ENCODE measurements at regions not wholly inside any gene's neighbourhood (a gene's known extent, or its start where the extent isn't known, plus 50 kb on each side); places are given as distances from the start of the nearest gene placed in this dataset.

DNA sequence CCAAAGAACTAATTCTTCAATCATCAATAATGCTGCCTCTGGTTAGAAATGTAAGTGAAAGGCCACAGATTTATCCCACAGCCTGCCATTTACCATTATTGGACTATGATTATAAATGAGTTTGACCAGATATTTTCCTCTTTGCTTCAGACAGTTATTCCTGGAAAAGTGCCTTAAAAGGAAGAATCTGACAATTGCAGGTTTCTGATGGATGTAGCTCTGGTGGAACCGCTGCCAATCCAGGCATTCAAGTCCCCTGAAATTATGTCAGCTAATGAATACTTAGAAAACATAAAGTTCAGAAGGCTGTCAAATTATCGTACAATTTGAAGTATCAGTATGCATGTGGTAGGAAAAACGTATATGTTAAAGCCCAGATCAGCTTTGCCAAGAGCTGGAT is 78.2 kb upstream of the NR4A3 start:
- H3K4me2 ChIP-seq (ENCODE audit: insufficient read depth, insufficient read length, low read length): no peak overlapping the region
- H3K14ac ChIP-seq (ENCODE audit: insufficient read depth, low read length): no peak overlapping the region
- H3K9me3 Mint-ChIP-seq: no peaks in the 10 kb centered on the region
- no peak overlapping the region for H4K8ac ChIP-seq (replicated peaks; ENCODE audit: insufficient read length, low read depth, low read length)
- no peak overlapping the region for H2BK5ac ChIP-seq (ENCODE audit: insufficient read length, low read length)
- no peak overlapping the region for H2BK15ac ChIP-seq (ENCODE audit: low read depth, low read length)
- no peak overlapping the region for H3K27ac Mint-ChIP-seq
- H3K27me3 Mint-ChIP-seq (ENCODE audit: low read depth): no peaks in the 10 kb centered on the region
- H3K79me1 ChIP-seq (ENCODE audit: insufficient read depth, low read depth, low read length, poor library complexity, severe bottlenecking): no peaks in the 10 kb centered on the region
- H3K56ac ChIP-seq (ENCODE audit: insufficient read length, low read depth, low read length): no peak overlapping the region
- H3T11ph ChIP-seq (ENCODE audit: low read length): no peak overlapping the region
- no peak for DNase-seq
- no peak overlapping the region for H2AK5ac ChIP-seq (ENCODE audit: insufficient read length, low read length)
- no CpG with 5 or more reads among the region's 3 CpGs for WGBS (ENCODE audit: extremely low coverage, insufficient read length, low lambda C conversion rate)
- no peaks in the 10 kb centered on the region for H3K79me2 ChIP-seq (ENCODE audit: insufficient read depth, low read length)
- H3K4me3 Mint-ChIP-seq: no peak overlapping the region
- H3K4me1 Mint-ChIP-seq: peaks cover 14 to 15% of the 10 kb centered on the region in 2 experiments
- no peaks in the 10 kb centered on the region for H3K9me3 ChIP-seq (ENCODE audit: control insufficient read depth, low read depth, low read length)
- TF ChIP-seq, protein P1, sequence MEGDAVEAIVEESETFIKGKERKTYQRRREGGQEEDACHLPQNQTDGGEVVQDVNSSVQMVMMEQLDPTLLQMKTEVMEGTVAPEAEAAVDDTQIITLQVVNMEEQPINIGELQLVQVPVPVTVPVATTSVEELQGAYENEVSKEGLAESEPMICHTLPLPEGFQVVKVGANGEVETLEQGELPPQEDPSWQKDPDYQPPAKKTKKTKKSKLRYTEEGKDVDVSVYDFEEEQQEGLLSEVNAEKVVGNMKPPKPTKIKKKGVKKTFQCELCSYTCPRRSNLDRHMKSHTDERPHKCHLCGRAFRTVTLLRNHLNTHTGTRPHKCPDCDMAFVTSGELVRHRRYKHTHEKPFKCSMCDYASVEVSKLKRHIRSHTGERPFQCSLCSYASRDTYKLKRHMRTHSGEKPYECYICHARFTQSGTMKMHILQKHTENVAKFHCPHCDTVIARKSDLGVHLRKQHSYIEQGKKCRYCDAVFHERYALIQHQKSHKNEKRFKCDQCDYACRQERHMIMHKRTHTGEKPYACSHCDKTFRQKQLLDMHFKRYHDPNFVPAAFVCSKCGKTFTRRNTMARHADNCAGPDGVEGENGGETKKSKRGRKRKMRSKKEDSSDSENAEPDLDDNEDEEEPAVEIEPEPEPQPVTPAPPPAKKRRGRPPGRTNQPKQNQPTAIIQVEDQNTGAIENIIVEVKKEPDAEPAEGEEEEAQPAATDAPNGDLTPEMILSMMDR (conservative IDR thresholded peaks at IDR 0.05): no peak
- no peak overlapping the region for H4K91ac ChIP-seq (ENCODE audit: insufficient read length, low read depth, low read length)
- H3K27me3 ChIP-seq (ENCODE audit: insufficient read depth, low read length): no peaks in the 10 kb centered on the region
- no peak overlapping the region for H3K18ac ChIP-seq (ENCODE audit: insufficient read length, low read depth, low read length)
- no peak overlapping the region for H3K27ac ChIP-seq (ENCODE audit: insufficient read length, low read depth, low read length)
- H2BK12ac ChIP-seq (ENCODE audit: insufficient read length, low read depth, low read length): no peak overlapping the region
- H2BK120ac ChIP-seq (ENCODE audit: low read depth, low read length, poor library complexity, severe bottlenecking): no peak overlapping the region
- no peak overlapping the region for H3K23ac ChIP-seq (ENCODE audit: insufficient read length, low read depth, low read length)
- no peaks in the 10 kb centered on the region for H3K4me1 ChIP-seq (ENCODE audit: insufficient read depth, low read length)
- H4K20me1 ChIP-seq (ENCODE audit: control insufficient read depth, insufficient read depth, insufficient read length): no peaks in the 10 kb centered on the region
- H2BK20ac ChIP-seq (ENCODE audit: low read depth, low read length, poor library complexity, severe bottlenecking): no peak overlapping the region
- H3K4ac ChIP-seq (ENCODE audit: low read depth, low read length): no peak overlapping the region
- no peak overlapping the region for H4K5ac ChIP-seq (ENCODE audit: insufficient read length, low read depth, low read length)
- no peaks in the 10 kb centered on the region for H3K23me2 ChIP-seq (ENCODE audit: insufficient read length, low read depth, low read length, poor library complexity, severe bottlenecking)
- H3K36me3 Mint-ChIP-seq (ENCODE audit: insufficient read depth in 1 of 3, low read depth in 3 of 3): no peaks in the 10 kb centered on the region
- no peak overlapping the region for H3K9ac ChIP-seq (ENCODE audit: extremely low read depth, insufficient read length, low read length)
- H2AFZ ChIP-seq (ENCODE audit: low read length): no peak overlapping the region
